ENCODE measurements at regions not wholly inside any gene's neighbourhood (a gene's known extent, or its start where the extent isn't known, plus 50 kb on each side); places are given as distances from the start of the nearest gene placed in this dataset.

- TF ChIP-seq POLR2AphosphoS5 (IDR thresholded peaks at IDR 0.05), result no peak
- no peak for TF ChIP-seq CTCF (IDR thresholded peaks at IDR 0.05; ENCODE audit: poor library complexity, severe bottlenecking)
- no peak for TF ChIP-seq SMC3 (conservative IDR thresholded peaks at IDR 0.05; ENCODE audit: poor library complexity)
Measured at GRCh38 chr2:105518897-105519296, 120.0 kb upstream of the FHL2 start.
